KMS-11 (cell line): ENCODE measurements at regions not wholly inside any gene's neighbourhood (a gene's known extent, or its start where the extent isn't known, plus 50 kb on each side); places are given as distances from the start of the nearest gene placed in this dataset.

ENCODE experiments used
- H2AFZ ChIP-seq: fragments of 200-600 bp; sonication (generic); 2 replicates; pipeline ENCODE4 v1.6.1; 2016; ENCODE audit warnings: antibody characterized with exemption, mixed run types, low read depth
- H3K27ac ChIP-seq: fragments of 200-600 bp; sonication (generic); 2 replicates; pipeline ENCODE4 v1.6.1; 2016; ENCODE audit warnings: mild to moderate bottlenecking, mixed run types
- H3K27me3 ChIP-seq: fragments of 200-600 bp; sonication (generic); 2 replicates; pipeline ENCODE4 v1.6.1; 2017; ENCODE audit warnings: mild to moderate bottlenecking, low read depth, mixed run types, moderate library complexity; ENCODE audit not compliant: insufficient read depth
- H3K36me3 ChIP-seq: fragments of 200-600 bp; sonication (generic); 2 replicates; pipeline ENCODE4 v1.6.1; 2017; ENCODE audit warnings: mild to moderate bottlenecking, mixed run types; ENCODE audit not compliant: insufficient read depth
- H3K4me1 ChIP-seq: fragments of 200-600 bp; sonication (generic); 2 replicates; pipeline ENCODE4 v1.6.1; 2016; ENCODE audit warnings: mild to moderate bottlenecking, low read depth, mixed run types; ENCODE audit not compliant: poor library complexity, severe bottlenecking
- H3K4me2 ChIP-seq: fragments of 200-600 bp; sonication (generic); 2 replicates; pipeline ENCODE4 v1.7.0; 2016; ENCODE audit warnings: mild to moderate bottlenecking, mixed run types
- H3K4me3 ChIP-seq: fragments of 200-600 bp; sonication (generic); IDR thresholded peaks from 2 replicates; pipeline ENCODE4 v1.6.1; 2017; ENCODE audit warnings: low read depth, low read length, mixed read lengths; ENCODE audit not compliant: insufficient read depth
- H3K79me2 ChIP-seq: fragments of 200-600 bp; sonication (generic); 2 replicates; pipeline ENCODE4 v1.6.1; 2016; ENCODE audit warnings: low read depth, mixed run types; ENCODE audit not compliant: insufficient read depth
- H3K9ac ChIP-seq: fragments of 200-600 bp; sonication (generic); 2 replicates; pipeline ENCODE4 v1.6.1; 2016; ENCODE audit warnings: mild to moderate bottlenecking, mixed run types
- H4K20me1 ChIP-seq: fragments of 200-600 bp; sonication (generic); 2 replicates; pipeline ENCODE4 v1.6.1; 2016; ENCODE audit warnings: mild to moderate bottlenecking, mixed run types; ENCODE audit not compliant: insufficient read depth
- TF ChIP-seq, protein P1 (sequence below): fragments of 200-600 bp; sonication (generic); conservative IDR thresholded peaks from 2 replicates; pipeline ENCODE4 v1.6.1; 2017; ENCODE audit warnings: low read depth, mild to moderate bottlenecking, antibody characterized with exemption, low read length, moderate library complexity, mixed read lengths

DNA sequence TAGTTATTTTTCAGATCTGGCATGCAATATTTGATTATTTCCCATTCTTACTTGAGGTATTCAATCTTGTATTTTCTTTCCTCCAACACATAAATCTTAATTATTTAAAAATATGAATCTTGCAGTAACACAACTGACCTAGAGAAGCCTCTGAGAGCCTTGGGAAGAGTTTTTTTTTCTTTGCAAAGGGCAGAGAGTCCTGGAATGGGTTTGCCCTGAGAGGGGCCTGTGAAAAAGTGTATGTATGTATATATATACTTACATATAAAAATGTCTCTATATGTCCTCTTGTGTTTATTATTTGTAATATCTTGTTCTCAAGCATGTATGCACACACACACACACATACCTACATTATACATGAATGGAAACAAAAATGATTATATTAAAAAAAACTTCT lies 801.2 kb upstream of the SLITRK1 start:
- no peaks in the 10 kb centered on the region for H3K36me3 ChIP-seq
- no peak overlapping the region for H3K9ac ChIP-seq
- H3K27me3 ChIP-seq, result no peaks in the 10 kb centered on the region
- H4K20me1 ChIP-seq, result no peaks in the 10 kb centered on the region
- H3K4me3 ChIP-seq, result no peak overlapping the region
- no peak overlapping the region for H3K4me2 ChIP-seq
- H3K4me1 ChIP-seq, result no peaks in the 10 kb centered on the region
- no peaks in the 10 kb centered on the region for H3K79me2 ChIP-seq
- no peak overlapping the region for H3K27ac ChIP-seq
- H2AFZ ChIP-seq, result no peak overlapping the region
- TF ChIP-seq, protein P1, sequence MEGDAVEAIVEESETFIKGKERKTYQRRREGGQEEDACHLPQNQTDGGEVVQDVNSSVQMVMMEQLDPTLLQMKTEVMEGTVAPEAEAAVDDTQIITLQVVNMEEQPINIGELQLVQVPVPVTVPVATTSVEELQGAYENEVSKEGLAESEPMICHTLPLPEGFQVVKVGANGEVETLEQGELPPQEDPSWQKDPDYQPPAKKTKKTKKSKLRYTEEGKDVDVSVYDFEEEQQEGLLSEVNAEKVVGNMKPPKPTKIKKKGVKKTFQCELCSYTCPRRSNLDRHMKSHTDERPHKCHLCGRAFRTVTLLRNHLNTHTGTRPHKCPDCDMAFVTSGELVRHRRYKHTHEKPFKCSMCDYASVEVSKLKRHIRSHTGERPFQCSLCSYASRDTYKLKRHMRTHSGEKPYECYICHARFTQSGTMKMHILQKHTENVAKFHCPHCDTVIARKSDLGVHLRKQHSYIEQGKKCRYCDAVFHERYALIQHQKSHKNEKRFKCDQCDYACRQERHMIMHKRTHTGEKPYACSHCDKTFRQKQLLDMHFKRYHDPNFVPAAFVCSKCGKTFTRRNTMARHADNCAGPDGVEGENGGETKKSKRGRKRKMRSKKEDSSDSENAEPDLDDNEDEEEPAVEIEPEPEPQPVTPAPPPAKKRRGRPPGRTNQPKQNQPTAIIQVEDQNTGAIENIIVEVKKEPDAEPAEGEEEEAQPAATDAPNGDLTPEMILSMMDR, result no peak

DNA sequence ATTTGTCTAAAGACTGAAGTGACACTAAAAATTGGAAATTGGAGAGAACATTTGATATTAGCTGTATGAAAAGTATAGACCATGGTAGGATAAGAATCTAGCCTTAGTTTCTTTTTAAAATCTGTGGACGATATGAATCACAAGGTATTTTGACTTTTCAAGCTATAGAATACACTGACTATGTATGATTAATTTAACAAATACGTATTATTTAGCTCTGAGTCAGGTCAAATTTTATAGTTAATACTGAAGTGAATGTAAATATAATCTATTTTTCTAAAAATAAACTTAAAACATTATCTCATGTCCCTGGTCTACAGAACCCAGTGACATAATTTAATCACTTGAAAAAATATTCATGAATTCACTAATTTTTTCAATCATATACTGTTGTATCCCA lies 795.6 kb upstream of the SLITRK1 start:
- Histone ChIP-seq H3K4me2 (no peak overlapping the region), H3K27me3 (no peaks in the 10 kb centered on the region)

DNA sequence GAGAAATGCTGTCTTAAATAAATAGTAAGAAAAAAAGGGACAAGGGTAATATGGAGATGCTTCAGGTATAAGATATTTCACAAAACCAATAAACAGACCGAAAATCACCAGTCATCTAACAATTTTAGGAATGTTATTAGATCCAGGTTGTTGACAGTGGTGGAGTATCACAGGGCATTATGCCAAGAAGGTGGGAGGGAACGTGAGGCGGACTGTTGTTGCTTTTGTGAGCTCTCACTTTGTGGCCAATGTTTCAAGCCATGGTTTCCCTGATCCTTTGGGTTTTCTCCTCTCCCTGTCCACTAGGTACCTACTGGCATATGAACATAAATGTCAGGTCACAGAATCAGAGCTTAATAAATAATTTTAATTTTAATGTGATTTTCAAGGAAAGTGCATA lies 790.3 kb upstream of the SLITRK1 start:
- H3K36me3 ChIP-seq, result no peaks in the 10 kb centered on the region
- no peak overlapping the region for H3K27ac ChIP-seq
- H3K79me2 ChIP-seq, result no peaks in the 10 kb centered on the region
- TF ChIP-seq, protein P1, result no peak
- no peaks in the 10 kb centered on the region for H3K4me1 ChIP-seq
- H2AFZ ChIP-seq, result no peak overlapping the region
- no peak overlapping the region for H3K4me3 ChIP-seq
- H4K20me1 ChIP-seq, result no peaks in the 10 kb centered on the region
- no peak overlapping the region for H3K9ac ChIP-seq
- H3K4me2 ChIP-seq, result no peak overlapping the region
- H3K27me3 ChIP-seq, result no peaks in the 10 kb centered on the region

More for the DNA sequence above, 795.6 kb upstream of the SLITRK1 start:
- H3K36me3 ChIP-seq, result no peaks in the 10 kb centered on the region
- H3K9ac ChIP-seq, result no peak overlapping the region
- H3K27ac ChIP-seq, result no peak overlapping the region
- TF ChIP-seq, protein P1, result no peak
- H3K79me2 ChIP-seq, result no peaks in the 10 kb centered on the region
- no peaks in the 10 kb centered on the region for H3K4me1 ChIP-seq
- H3K4me3 ChIP-seq, result no peak overlapping the region
- no peak overlapping the region for H2AFZ ChIP-seq
- no peaks in the 10 kb centered on the region for H4K20me1 ChIP-seq

DNA sequence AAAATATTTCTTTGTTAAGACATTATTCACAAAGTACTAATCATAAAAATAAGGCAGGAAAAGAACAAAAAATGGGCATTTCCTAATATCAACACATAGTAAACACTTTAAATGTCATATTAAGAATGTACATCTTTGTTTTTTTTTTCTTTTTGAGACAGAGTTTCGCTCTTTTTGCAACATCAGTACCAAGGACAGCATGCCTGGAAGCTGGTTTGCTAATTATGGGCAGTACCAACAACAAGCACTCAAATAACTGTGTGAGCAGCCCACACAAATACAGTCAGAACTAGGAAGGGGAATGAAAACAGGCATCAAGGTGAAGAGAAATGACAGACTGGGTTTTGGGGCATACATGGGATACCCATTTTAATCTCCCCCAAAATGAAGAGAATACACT lies 788.0 kb upstream of the SLITRK1 start:
- no peak overlapping the region for H3K9ac ChIP-seq
- H3K4me2 ChIP-seq, result no peak overlapping the region
- H2AFZ ChIP-seq, result no peak overlapping the region
- H4K20me1 ChIP-seq, result no peaks in the 10 kb centered on the region
- H3K27me3 ChIP-seq, result no peaks in the 10 kb centered on the region
- no peaks in the 10 kb centered on the region for H3K4me1 ChIP-seq
- H3K27ac ChIP-seq, result no peak overlapping the region
- H3K36me3 ChIP-seq, result no peaks in the 10 kb centered on the region
- no peak overlapping the region for H3K4me3 ChIP-seq
- no peaks in the 10 kb centered on the region for H3K79me2 ChIP-seq
- TF ChIP-seq, protein P1, result no peak
